Body of pancreas (tissue), 4 donors: ENCODE measurements at regions not wholly inside any gene's neighbourhood (a gene's known extent, or its start where the extent isn't known, plus 50 kb on each side); places are given as distances from the start of the nearest gene placed in this dataset.

Experiments
- ATAC-seq: fragments of 150-250 bp; one replicate; pipeline ENCODE4 v1.9.1; 2016
- DNase-seq, 4 donors: peaks; one replicate each; pipeline ENCODE4 v3.0.0-alpha.2; 2019
- H3K27ac ChIP-seq, 4 donors: fragments of 200-600 bp; sonication (generic); 1 replicate in 3 of 4; 2 replicates in 1 of 4; pipeline versions ENCODE4 v1.5.1 to v1.6.1; 2016 to 2019; ENCODE audit warnings: mild to moderate bottlenecking in 1 of 4, mixed read lengths in 1 of 4, moderate library complexity in 1 of 4
- H3K27me3 ChIP-seq, 2 donors: fragments of 200-600 bp; sonication (generic); one replicate each; pipeline ENCODE4 v1.6.0; 2016; ENCODE audit warnings: mild to moderate bottlenecking in 1 of 2
- H3K36me3 ChIP-seq, 2 donors: fragments of 200-600 bp; sonication (generic); replicated peaks in 1 of 2; 2 replicates each; pipeline ENCODE4 v1.5.1; 2016; ENCODE audit warnings: low read depth in 2 of 2; ENCODE audit not compliant: insufficient read depth in 1 of 2
- H3K4me1 ChIP-seq: fragments of 200-600 bp; sonication (generic); one replicate; pipeline ENCODE4 v1.6.0; 2016
- H3K4me3 ChIP-seq, 2 donors: fragments of 200-600 bp; sonication (generic); 1 replicate in 1 of 2; 2 replicates in 1 of 2; pipeline ENCODE4 v1.5.1; 2016 to 2019
- H3K9me3 ChIP-seq, 3 donors: fragments of 200-600 bp; sonication (generic); 1 replicate in 2 of 3; 2 replicates in 1 of 3; pipeline ENCODE4 v1.5.1; 2016
- CTCF ChIP-seq, 7 experiments: fragments of 450-650 bp in 4 of 7; fragments of 200-600 bp in 3 of 7; sonication (generic) in 3 of 7; IDR thresholded peaks; one replicate each; pipeline ENCODE4 v1.5.1; 2016 to 2019; ENCODE audit warnings: antibody characterized with exemption in 7 of 7
- POLR2A ChIP-seq, 3 donors: fragments of 450-650 bp; IDR thresholded peaks; one replicate each; pipeline ENCODE4 v1.6.1; 2016; ENCODE audit warnings: antibody characterized with exemption in 3 of 3, mild to moderate bottlenecking in 2 of 3
- WGBS, 2 donors: methylation state at CpG; one replicate each; pipeline ENCODE4 v1.1.5; 2017; 5-methylcytosine and 5-hydroxymethylcytosine counted together
- intact Hi-C: fragments of 100-400 bp; cut with DNase I; formaldehyde crosslinking; loops from one replicate; pipeline ENCODE4 v1.15.1; 2023

GRCh38 chrX:20542072-20542471 lies 275.4 kb upstream of the RPS6KA3 start:
- Histone ChIP-seq H3K4me3 (no peak overlapping the region), H3K4me1 (no peaks in the 10 kb centered on the region), H3K27me3 (no peaks in the 10 kb centered on the region), H3K36me3 (no peaks in the 10 kb centered on the region), H3K9me3 (no peaks in the 10 kb centered on the region), H3K27ac (no peak overlapping the region)
- TF ChIP-seq CTCF (IDR thresholded peaks at IDR 0.05) (no peak), POLR2A (IDR thresholded peaks at IDR 0.05) (no peak)
- WGBS, 2 donors: 67% methylated on average over 1 of the region's 1 CpG; no CpG with 5 or more reads in 1 of the 2 donors
- no peak for DNase-seq
- ATAC-seq: no peak
- intact Hi-C loops: no loop called here

DNA sequence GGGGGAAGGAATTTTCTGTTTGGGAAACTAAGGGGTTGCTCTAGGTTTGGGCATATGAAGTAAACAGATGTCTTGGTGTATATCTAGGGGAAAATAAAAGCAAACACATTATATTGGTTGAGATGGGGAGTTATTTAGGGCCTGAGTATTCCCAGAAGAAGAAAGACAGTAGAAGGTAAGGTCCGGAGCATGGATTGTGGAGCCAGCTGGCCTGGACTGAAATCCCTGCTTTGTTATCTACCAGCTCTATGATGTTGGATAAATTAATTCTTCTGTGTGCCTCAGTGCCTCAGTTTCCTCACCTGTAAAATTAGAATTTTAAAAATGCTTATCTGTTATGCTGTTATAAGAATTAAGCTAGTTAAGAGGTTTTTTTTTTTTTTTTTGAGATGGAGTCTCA lies 272.3 kb upstream of the RPS6KA3 start:
- no peak for ATAC-seq
- Histone ChIP-seq H3K36me3 (no peaks in the 10 kb centered on the region), H3K9me3 (no peaks in the 10 kb centered on the region), H3K27ac (no peak overlapping the region), H3K27me3 (no peaks in the 10 kb centered on the region), H3K4me1 (no peaks in the 10 kb centered on the region), H3K4me3 (no peak overlapping the region)
- intact Hi-C loops: no loop called here
- no peak for TF ChIP-seq CTCF (IDR thresholded peaks at IDR 0.05)
- no peak for TF ChIP-seq POLR2A (IDR thresholded peaks at IDR 0.05)
- WGBS, 2 donors: 89 to 94% methylated on average over 1 of the region's 1 CpG
- no peak for DNase-seq

DNA sequence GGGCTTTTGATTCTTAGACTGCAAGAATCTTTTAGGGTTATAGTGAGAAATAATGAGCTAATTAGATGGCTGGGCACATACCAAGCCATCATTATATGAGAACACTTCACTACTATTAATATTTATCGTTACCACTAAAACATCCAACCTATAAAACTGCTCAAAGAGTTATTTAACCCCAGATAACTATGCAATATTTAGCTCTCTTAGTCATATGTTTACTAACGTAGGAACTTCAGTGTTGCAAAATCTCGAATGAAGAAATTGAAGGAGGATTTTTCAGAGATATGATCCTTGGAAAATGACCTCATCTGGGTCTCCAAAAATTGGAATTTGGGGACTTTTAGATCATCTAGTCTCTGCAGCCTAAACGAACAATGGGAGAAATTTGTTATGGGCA lies 265.0 kb upstream of the RPS6KA3 start:
- intact Hi-C loops: no loop called here
- H3K27me3 ChIP-seq: no peaks in the 10 kb centered on the region
- TF ChIP-seq CTCF (IDR thresholded peaks at IDR 0.05) (no peak), POLR2A (IDR thresholded peaks at IDR 0.05) (no peak)
- no peaks in the 10 kb centered on the region for H3K9me3 ChIP-seq
- no peaks in the 10 kb centered on the region for H3K36me3 ChIP-seq
- H3K27ac ChIP-seq: no peak overlapping the region
- ATAC-seq: no peak
- DNase-seq: no peak
- H3K4me1 ChIP-seq: no peaks in the 10 kb centered on the region
- H3K4me3 ChIP-seq: no peak overlapping the region
- WGBS, 2 donors: 40 to 55% methylated on average over 4 of the region's 4 CpGs

DNA sequence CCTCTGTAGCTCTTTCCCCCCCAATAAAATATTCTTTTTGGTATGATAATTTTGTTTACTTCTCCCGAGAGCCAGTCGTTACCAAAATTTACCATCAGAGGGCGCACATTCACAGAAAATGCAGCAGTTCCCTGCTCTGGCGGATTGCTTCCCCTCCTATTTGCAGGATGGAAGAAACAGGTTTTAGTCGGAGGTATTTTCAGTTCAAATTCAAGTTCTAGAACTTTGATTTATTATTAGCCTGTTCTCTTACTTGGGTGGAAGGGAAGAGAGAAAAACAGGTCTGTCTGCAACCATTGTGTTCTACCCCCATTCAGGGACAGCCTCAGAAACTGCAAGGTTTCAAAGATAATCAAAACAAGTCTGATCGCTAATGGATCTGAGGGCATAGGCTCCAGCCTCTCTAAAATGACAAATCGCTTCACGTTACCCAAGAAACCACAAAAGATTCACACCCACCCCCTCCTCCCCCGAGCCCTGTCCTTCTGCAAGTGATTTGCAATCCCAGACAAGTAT lies 263.8 kb upstream of the RPS6KA3 start:
- intact Hi-C loops: no loop called here
- peak; percentile 58 for ATAC-seq
- peak; percentile 54 to 73 (median 62) for DNase-seq
- no peaks in the 10 kb centered on the region for H3K4me1 ChIP-seq
- H3K4me3 ChIP-seq: no peak overlapping the region
- TF ChIP-seq POLR2A (IDR thresholded peaks at IDR 0.05) (no peak), CTCF (IDR thresholded peaks at IDR 0.05) (peak; percentile 45 to 74 (median 63))
- H3K9me3 ChIP-seq: no peaks in the 10 kb centered on the region
- H3K36me3 ChIP-seq: no peaks in the 10 kb centered on the region
- WGBS, 2 donors: 0% methylated on average over 9 of the region's 9 CpGs
- H3K27ac ChIP-seq: no peak overlapping the region
- H3K27me3 ChIP-seq: no peaks in the 10 kb centered on the region

DNA sequence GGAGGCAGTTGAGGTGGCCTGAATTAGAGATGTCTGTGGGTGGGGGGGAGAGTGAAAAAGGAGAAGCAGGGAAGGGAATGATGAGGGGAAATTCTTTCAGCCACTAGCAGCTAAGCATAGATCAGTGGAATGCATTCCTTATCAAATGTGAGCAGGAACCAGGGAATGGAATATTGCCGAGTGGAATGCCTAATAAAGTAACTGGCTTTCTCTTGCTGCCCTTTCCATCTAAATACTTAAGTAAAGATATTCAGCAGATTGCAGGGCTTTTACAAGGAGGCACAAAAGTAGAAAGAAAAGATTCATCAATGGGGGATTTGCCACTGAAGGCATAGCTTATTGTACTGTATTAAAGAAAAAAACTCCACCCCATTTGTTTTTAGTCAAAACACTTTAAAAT lies 263.0 kb upstream of the RPS6KA3 start:
- no peak for DNase-seq
- TF ChIP-seq CTCF (IDR thresholded peaks at IDR 0.05): no peak
- TF ChIP-seq POLR2A (IDR thresholded peaks at IDR 0.05): no peak
- Histone ChIP-seq H3K4me3 (no peak overlapping the region), H3K27ac (no peak overlapping the region), H3K4me1 (no peaks in the 10 kb centered on the region), H3K27me3 (no peaks in the 10 kb centered on the region), H3K9me3 (no peaks in the 10 kb centered on the region), H3K36me3 (no peaks in the 10 kb centered on the region)
- 8 to 13% methylated on average over 1 of the region's 1 CpG for WGBS, 2 donors
- ATAC-seq: no peak
- intact Hi-C loops: no loop called here
